ENCODE measurements at regions not wholly inside any gene's neighbourhood (a gene's known extent, or its start where the extent isn't known, plus 50 kb on each side); places are given as distances from the start of the nearest gene placed in this dataset.

- no peak for TF ChIP-seq POLR2A (IDR thresholded peaks at IDR 0.05; ENCODE audit: low read depth, low read length)
- TF ChIP-seq POLR2AphosphoS5 (IDR thresholded peaks at IDR 0.05; ENCODE audit: low read depth, low read length): no peak
- no peak for TF ChIP-seq TAF1 (IDR thresholded peaks at IDR 0.05; ENCODE audit: low read depth, low read length)
- TF ChIP-seq PAX5 (IDR thresholded peaks at IDR 0.05; ENCODE audit: insufficient read depth, low read length, severe bottlenecking): no peak
- TF ChIP-seq SPI1 (IDR thresholded peaks at IDR 0.05; ENCODE audit: low read depth, low read length): no peak
- TF ChIP-seq POU2F2 (IDR thresholded peaks at IDR 0.05; ENCODE audit: low read depth, low read length): no peak
These were observed 437.8 kb downstream of the ARHGEF28 start for GRCh38 chr5:74063821-74064220.

All from GM12891 (cell line).